ENCODE measurements at regions not wholly inside any gene's neighbourhood (a gene's known extent, or its start where the extent isn't known, plus 50 kb on each side); places are given as distances from the start of the nearest gene placed in this dataset.
A peak's percentile ranks its signal among the peaks of the same experiment; 100 is the strongest.

DNA sequence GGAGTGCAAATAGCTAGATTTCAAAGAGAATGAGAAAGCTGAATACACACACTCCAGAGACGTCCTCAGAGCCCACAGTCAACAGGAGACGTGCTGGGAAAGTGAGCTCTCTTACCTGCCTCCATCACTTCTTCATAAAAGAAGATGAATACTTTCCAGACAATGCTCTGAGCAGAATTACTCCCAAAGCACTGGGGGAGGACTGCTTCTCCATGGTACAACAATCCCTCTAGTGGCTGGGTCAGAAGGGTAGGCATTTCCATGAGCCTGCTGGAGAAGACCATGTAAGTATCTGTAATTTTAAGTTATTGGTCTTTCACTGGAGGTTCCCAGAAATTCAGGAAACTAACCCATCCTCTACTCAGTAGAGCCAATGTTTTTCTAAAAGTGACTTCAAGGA is 190.3 kb downstream of the RBM43 start:
- no peak for TF ChIP-seq TCF4 (CRISPR knock-in tag; IDR thresholded peaks at IDR 0.05; ENCODE audit: borderline replicate concordance)
- no peak for TF ChIP-seq CSRNP3 (CRISPR knock-in tag; IDR thresholded peaks at IDR 0.05)
- TF ChIP-seq, protein P1, sequence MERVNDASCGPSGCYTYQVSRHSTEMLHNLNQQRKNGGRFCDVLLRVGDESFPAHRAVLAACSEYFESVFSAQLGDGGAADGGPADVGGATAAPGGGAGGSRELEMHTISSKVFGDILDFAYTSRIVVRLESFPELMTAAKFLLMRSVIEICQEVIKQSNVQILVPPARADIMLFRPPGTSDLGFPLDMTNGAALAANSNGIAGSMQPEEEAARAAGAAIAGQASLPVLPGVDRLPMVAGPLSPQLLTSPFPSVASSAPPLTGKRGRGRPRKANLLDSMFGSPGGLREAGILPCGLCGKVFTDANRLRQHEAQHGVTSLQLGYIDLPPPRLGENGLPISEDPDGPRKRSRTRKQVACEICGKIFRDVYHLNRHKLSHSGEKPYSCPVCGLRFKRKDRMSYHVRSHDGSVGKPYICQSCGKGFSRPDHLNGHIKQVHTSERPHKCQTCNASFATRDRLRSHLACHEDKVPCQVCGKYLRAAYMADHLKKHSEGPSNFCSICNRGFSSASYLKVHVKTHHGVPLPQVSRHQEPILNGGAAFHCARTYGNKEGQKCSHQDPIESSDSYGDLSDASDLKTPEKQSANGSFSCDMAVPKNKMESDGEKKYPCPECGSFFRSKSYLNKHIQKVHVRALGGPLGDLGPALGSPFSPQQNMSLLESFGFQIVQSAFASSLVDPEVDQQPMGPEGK (CRISPR knock-in tag; IDR thresholded peaks at IDR 0.05; ENCODE audit: borderline replicate concordance), result no peak
- peak; percentile 96 for ATAC-seq

- ATAC-seq, result no peak
- TF ChIP-seq, protein P1 (CRISPR knock-in tag; IDR thresholded peaks at IDR 0.05; ENCODE audit: borderline replicate concordance), result no peak
- no peak for TF ChIP-seq ZFP30 (CRISPR knock-in tag; IDR thresholded peaks at IDR 0.05)
- TF ChIP-seq ARNTL (CRISPR knock-in tag; IDR thresholded peaks at IDR 0.05; ENCODE audit: borderline replicate concordance, low read depth), result no peak
- TF ChIP-seq ZNF565 (CRISPR knock-in tag; conservative IDR thresholded peaks at IDR 0.05; ENCODE audit: low read depth), result no peak
- no peak for TF ChIP-seq ZC3H10 (CRISPR knock-in tag; IDR thresholded peaks at IDR 0.05)
- TF ChIP-seq ZNF8 (CRISPR knock-in tag; IDR thresholded peaks at IDR 0.05), result no peak
- TF ChIP-seq, protein P2, sequence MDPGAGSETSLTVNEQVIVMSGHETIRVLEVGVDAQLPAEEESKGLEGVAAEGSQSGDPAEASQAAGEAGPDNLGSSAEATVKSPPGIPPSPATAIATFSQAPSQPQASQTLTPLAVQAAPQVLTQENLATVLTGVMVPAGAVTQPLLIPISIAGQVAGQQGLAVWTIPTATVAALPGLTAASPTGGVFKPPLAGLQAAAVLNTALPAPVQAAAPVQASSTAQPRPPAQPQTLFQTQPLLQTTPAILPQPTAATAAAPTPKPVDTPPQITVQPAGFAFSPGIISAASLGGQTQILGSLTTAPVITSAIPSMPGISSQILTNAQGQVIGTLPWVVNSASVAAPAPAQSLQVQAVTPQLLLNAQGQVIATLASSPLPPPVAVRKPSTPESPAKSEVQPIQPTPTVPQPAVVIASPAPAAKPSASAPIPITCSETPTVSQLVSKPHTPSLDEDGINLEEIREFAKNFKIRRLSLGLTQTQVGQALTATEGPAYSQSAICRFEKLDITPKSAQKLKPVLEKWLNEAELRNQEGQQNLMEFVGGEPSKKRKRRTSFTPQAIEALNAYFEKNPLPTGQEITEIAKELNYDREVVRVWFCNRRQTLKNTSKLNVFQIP (CRISPR knock-in tag; IDR thresholded peaks at IDR 0.05; ENCODE audit: borderline replicate concordance, low read depth), result no peak
These were observed 191.4 kb downstream of the RBM43 start for GRCh38 chr2:151070253-151070652.

DNA sequence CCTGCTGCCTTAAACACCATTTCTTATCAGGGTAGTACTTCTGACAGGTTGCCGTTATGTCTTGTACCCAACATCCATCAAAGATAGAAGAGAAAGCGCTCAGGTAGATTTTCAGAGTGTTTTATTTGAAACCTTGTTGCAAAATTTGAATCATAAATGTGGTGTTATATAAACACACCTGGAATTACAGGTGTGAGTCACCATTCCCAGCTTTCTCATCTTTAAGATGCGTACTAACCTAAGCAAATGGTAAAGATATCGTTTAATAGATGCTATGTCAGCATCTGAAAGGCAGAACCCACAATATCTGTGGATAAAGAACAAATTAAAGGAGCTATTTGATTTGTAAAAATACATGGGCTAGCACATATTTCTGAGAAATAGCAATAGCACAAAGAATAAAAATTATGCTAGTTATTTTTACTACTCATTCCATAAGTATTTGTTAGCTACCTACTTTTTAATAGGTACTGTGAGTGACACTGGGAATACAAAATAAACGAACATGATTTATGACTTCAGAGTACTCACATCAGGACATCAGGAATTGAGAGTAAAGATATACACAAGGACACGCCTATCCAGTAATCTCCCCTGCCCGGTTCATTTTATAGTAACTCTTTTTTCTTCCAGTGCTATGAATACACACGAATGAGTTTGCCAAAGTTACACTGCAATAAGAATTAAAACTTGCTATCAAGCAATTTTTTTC is 193.8 kb downstream of the RBM43 start:
- TF ChIP-seq, protein P2 (CRISPR knock-in tag; IDR thresholded peaks at IDR 0.05; ENCODE audit: borderline replicate concordance, low read depth), result no peak
- TF ChIP-seq ZFP30 (CRISPR knock-in tag; IDR thresholded peaks at IDR 0.05) (no peak), ZC3H10 (CRISPR knock-in tag; IDR thresholded peaks at IDR 0.05) (no peak)
- TF ChIP-seq, protein P1 (CRISPR knock-in tag; IDR thresholded peaks at IDR 0.05; ENCODE audit: borderline replicate concordance), result no peak
- TF ChIP-seq, protein P3, sequence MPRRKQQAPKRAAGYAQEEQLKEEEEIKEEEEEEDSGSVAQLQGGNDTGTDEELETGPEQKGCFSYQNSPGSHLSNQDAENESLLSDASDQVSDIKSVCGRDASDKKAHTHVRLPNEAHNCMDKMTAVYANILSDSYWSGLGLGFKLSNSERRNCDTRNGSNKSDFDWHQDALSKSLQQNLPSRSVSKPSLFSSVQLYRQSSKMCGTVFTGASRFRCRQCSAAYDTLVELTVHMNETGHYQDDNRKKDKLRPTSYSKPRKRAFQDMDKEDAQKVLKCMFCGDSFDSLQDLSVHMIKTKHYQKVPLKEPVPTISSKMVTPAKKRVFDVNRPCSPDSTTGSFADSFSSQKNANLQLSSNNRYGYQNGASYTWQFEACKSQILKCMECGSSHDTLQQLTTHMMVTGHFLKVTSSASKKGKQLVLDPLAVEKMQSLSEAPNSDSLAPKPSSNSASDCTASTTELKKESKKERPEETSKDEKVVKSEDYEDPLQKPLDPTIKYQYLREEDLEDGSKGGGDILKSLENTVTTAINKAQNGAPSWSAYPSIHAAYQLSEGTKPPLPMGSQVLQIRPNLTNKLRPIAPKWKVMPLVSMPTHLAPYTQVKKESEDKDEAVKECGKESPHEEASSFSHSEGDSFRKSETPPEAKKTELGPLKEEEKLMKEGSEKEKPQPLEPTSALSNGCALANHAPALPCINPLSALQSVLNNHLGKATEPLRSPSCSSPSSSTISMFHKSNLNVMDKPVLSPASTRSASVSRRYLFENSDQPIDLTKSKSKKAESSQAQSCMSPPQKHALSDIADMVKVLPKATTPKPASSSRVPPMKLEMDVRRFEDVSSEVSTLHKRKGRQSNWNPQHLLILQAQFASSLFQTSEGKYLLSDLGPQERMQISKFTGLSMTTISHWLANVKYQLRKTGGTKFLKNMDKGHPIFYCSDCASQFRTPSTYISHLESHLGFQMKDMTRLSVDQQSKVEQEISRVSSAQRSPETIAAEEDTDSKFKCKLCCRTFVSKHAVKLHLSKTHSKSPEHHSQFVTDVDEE (CRISPR knock-in tag; IDR thresholded peaks at IDR 0.05), result no peak
- no peak for ATAC-seq
